K562 (cell line): ENCODE measurements at regions not wholly inside any gene's neighbourhood (a gene's known extent, or its start where the extent isn't known, plus 50 kb on each side); places are given as distances from the start of the nearest gene placed in this dataset.

Experiments used
- ATAC-seq: fragments of 200-7000 bp; cut with Tn5 transposase; 3 replicates; pipeline ENCODE4 v1.9.1; 2020; ENCODE audit warnings: moderate library complexity
- BruUV-seq: library from RNA; stranded (reverse); fragments of 400-500 nt; replicated peaks from 2 replicates; lab custom pipeline; 2021; lab: Mats Ljungman, UMichigan
- CTCF ChIA-PET: fragments of 300-600 bp; formaldehyde crosslinking; extraction: SDS; loops from one replicate; lab custom pipeline; 2021; ENCODE audit warnings: low intra/inter-chr PET ratio; lab: Yijun Ruan, JAX
- POLR2A ChIA-PET: fragments of 300-600, 350-650 bp; sonication (Branson Sonifier 250); formaldehyde crosslinking; extraction: SDS; loops from one replicate; lab custom pipeline; 2021; ENCODE audit warnings: antibody characterized with exemption, inconsistent platforms; lab: Yijun Ruan, JAX
- DNase-seq, 4 experiments: peaks; one replicate each; pipeline versions ENCODE4 v3.0.0 to v3.0.0-alpha.2; 2011 to 2018; ENCODE audit warnings: low spot score in 3 of 4, mixed read lengths in 3 of 4; ENCODE audit errors: extremely low read depth in 1 of 4
- FAIRE-seq: peaks from 2 replicates; lab custom pipeline; 2011; peaks lifted over from hg19 to GRCh38; lab: Jason Lieb, UNC
- H2AFZ ChIP-seq: 2 replicates; pipeline ENCODE4 v1.6.0; 2011; ENCODE audit warnings: low read depth, low read length, control low read depth, inconsistent platforms
- H3K27ac ChIP-seq: fragments of 200-600 bp; 3 replicates; pipeline ENCODE4 v1.8.0; 2011; ENCODE audit warnings: low read depth, mild to moderate bottlenecking, control low read depth, inconsistent platforms, low read length, moderate library complexity, mixed read lengths; ENCODE audit errors: extremely low read depth
- H3K27me3 ChIP-seq, 2 experiments: fragments of 300-600 bp in 1 of 2; 2 replicates in 1 of 2; 3 replicates in 1 of 2; pipeline versions ENCODE4 v1.6.0 to v1.8.0; 2011; ENCODE audit warnings: inconsistent platforms in 2 of 2, low read length in 2 of 2, mild to moderate bottlenecking in 1 of 2, mixed read lengths in 1 of 2, moderate library complexity in 1 of 2; ENCODE audit not compliant: control insufficient read depth in 2 of 2, insufficient read depth in 2 of 2
- H3K36me3 ChIP-seq: fragments of 300-600 bp; 3 replicates; pipeline ENCODE4 v1.8.0; 2011; ENCODE audit warnings: mild to moderate bottlenecking, low read length, inconsistent platforms; ENCODE audit not compliant: control insufficient read depth, insufficient read depth
- H3K4me1 ChIP-seq, 2 experiments: fragments of 200-600 bp in 1 of 2; replicated peaks in 1 of 2; 2 replicates in 1 of 2; 3 replicates in 1 of 2; pipeline versions ENCODE4 v1.5.1 to v1.8.0; 2011; ENCODE audit warnings: inconsistent platforms in 2 of 2, low read length in 2 of 2, mild to moderate bottlenecking in 1 of 2, mixed read lengths in 1 of 2, moderate library complexity in 1 of 2; ENCODE audit not compliant: control insufficient read depth in 2 of 2, insufficient read depth in 2 of 2
- H3K4me2 ChIP-seq: 2 replicates; pipeline ENCODE4 v1.6.1; 2011; ENCODE audit warnings: low read length, control low read depth, inconsistent platforms, mixed read lengths; ENCODE audit not compliant: insufficient read depth
- H3K4me3 ChIP-seq: fragments of 200-600 bp; sonication (generic), shearing (Covaris generic); 2 replicates; pipeline ENCODE4 v1.5.1; 2016; ENCODE audit warnings: control low read depth, inconsistent platforms
- H3K79me2 ChIP-seq: fragments of 200-600 bp; 3 replicates; pipeline ENCODE4 v1.8.0; 2011; ENCODE audit warnings: low read length, inconsistent platforms; ENCODE audit not compliant: control insufficient read depth, insufficient read depth
- H3K9ac ChIP-seq, 2 experiments: 2 replicates each; pipeline versions ENCODE4 v1.6.0 to v1.6.1; 2011; ENCODE audit warnings: low read depth in 2 of 2, low read length in 2 of 2, control low read depth in 1 of 2, inconsistent platforms in 1 of 2, mild to moderate bottlenecking in 1 of 2, mixed read lengths in 1 of 2; ENCODE audit not compliant: insufficient read depth in 1 of 2
- H3K9me1 ChIP-seq: one replicate; pipeline ENCODE4 v1.6.0; 2011; ENCODE audit warnings: inconsistent platforms, mild to moderate bottlenecking, low read length, moderate library complexity; ENCODE audit not compliant: control insufficient read depth, insufficient read depth
- H3K9me3 ChIP-seq: replicated peaks from 2 replicates; pipeline ENCODE4 v1.5.1; 2011; ENCODE audit warnings: low read depth, low read length, inconsistent platforms; ENCODE audit not compliant: control insufficient read depth, insufficient read depth
- H4K20me1 ChIP-seq: replicated peaks from 2 replicates; pipeline ENCODE4 v1.6.1; 2011; ENCODE audit warnings: low read length, inconsistent platforms, mixed read lengths; ENCODE audit not compliant: control insufficient read depth, insufficient read depth
- BDP1 ChIP-seq: IDR thresholded peaks from 3 replicates; pipeline ENCODE4 v1.6.1; 2011; ENCODE audit not compliant: insufficient read length, insufficient read depth
- CCNT2 ChIP-seq: IDR thresholded peaks from 2 replicates; pipeline ENCODE4 v1.6.1; 2011; ENCODE audit warnings: borderline replicate concordance, low read depth, mild to moderate bottlenecking, moderate library complexity, mixed read lengths, low read length; ENCODE audit not compliant: insufficient read length; ENCODE audit errors: extremely low read depth
- HDAC1 ChIP-seq, 2 experiments: fragments of 450-650 bp; IDR thresholded peaks; 2 replicates each; pipeline ENCODE4 v1.6.1; 2016 to 2017; ENCODE audit warnings: inconsistent platforms in 1 of 2, mild to moderate bottlenecking in 1 of 2, moderate library complexity in 1 of 2
- HMBOX1 ChIP-seq: sonication (generic); IDR thresholded peaks from 2 replicates; pipeline ENCODE4 v1.6.1; 2016
- STAT6 ChIP-seq: sonication (generic); formaldehyde crosslinking; IDR thresholded peaks from 2 replicates; pipeline ENCODE4 v1.8.1; 2023; ENCODE audit warnings: mild to moderate bottlenecking, missing genetic modification reagents
- ZNF324 ChIP-seq: fragments of 250-450 bp; sonication (Bioruptor Pico); IDR thresholded peaks from 2 replicates; pipeline ENCODE4 v1.4.0; 2020; ENCODE audit warnings: mild to moderate bottlenecking
- in situ Hi-C: fragments of 300-500 bp; cut with MboI; formaldehyde crosslinking; loops from 4 replicates; pipeline ENCODE4 v1.15.0; 2018; ENCODE audit warnings: inconsistent platforms, mixed read lengths
- intact Hi-C: fragments of 100-400 bp; cut with micrococcal nuclease; formaldehyde crosslinking; loops from 2 replicates; pipeline ENCODE4 v1.14.2; 2022
- TF ChIP-seq, protein P1 (sequence below): fragments of 450-650 bp; IDR thresholded peaks from 2 replicates; pipeline ENCODE4 v1.6.1; 2016; ENCODE audit warnings: antibody characterized with exemption
- TF ChIP-seq, protein P2 (sequence below): IDR thresholded peaks from 2 replicates; pipeline ENCODE4 v1.6.1; 2011; ENCODE audit not compliant: insufficient read length; ENCODE audit errors: extremely low read depth
- TF ChIP-seq, protein P3 (sequence below): fragments of 250-450 bp; sonication (Bioruptor Pico); IDR thresholded peaks from 2 replicates; pipeline ENCODE4 v1.8.0; 2022; ENCODE audit warnings: inconsistent platforms, mild to moderate bottlenecking, moderate library complexity, borderline replicate concordance
- TF ChIP-seq, protein P4 (sequence below): fragments of 450-650 bp; IDR thresholded peaks from 2 replicates; pipeline ENCODE4 v1.6.1; 2016

GRCh38 chrX:66872771-66873170 is 233.9 kb upstream of the EDA2R start:
- in situ Hi-C loops = no loop called here
- no peak for TF ChIP-seq ZNF324 (CRISPR knock-in tag)
- TF ChIP-seq HMBOX1 = no peak
- TF ChIP-seq CCNT2 = no peak
- no peak for TF ChIP-seq HDAC1 (IDR thresholded peaks at IDR 0.05)
- TF ChIP-seq, protein P1, sequence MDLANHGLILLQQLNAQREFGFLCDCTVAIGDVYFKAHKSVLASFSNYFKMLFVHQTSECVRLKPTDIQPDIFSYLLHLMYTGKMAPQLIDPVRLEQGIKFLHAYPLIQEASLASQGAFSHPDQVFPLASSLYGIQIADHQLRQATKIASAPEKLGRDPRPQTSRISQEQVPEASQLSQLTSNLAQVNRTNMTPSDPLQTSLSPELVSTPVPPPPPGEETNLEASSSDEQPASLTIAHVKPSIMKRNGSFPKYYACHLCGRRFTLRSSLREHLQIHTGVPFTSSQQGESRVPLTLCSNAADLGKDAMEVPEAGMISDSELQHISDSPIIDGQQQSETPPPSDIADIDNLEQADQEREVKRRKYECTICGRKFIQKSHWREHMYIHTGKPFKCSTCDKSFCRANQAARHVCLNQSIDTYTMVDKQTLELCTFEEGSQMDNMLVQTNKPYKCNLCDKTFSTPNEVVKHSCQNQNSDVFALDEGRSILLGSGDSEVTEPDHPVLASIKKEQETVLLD = no peak
- TF ChIP-seq, protein P2, sequence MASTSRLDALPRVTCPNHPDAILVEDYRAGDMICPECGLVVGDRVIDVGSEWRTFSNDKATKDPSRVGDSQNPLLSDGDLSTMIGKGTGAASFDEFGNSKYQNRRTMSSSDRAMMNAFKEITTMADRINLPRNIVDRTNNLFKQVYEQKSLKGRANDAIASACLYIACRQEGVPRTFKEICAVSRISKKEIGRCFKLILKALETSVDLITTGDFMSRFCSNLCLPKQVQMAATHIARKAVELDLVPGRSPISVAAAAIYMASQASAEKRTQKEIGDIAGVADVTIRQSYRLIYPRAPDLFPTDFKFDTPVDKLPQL = no peak
- TF ChIP-seq, protein P3, sequence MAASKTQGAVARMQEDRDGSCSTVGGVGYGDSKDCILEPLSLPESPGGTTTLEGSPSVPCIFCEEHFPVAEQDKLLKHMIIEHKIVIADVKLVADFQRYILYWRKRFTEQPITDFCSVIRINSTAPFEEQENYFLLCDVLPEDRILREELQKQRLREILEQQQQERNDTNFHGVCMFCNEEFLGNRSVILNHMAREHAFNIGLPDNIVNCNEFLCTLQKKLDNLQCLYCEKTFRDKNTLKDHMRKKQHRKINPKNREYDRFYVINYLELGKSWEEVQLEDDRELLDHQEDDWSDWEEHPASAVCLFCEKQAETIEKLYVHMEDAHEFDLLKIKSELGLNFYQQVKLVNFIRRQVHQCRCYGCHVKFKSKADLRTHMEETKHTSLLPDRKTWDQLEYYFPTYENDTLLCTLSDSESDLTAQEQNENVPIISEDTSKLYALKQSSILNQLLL = no peak
- no peak for TF ChIP-seq BDP1
- no peak for TF ChIP-seq STAT6 (CRISPR knock-in tag)
- TF ChIP-seq, protein P4, sequence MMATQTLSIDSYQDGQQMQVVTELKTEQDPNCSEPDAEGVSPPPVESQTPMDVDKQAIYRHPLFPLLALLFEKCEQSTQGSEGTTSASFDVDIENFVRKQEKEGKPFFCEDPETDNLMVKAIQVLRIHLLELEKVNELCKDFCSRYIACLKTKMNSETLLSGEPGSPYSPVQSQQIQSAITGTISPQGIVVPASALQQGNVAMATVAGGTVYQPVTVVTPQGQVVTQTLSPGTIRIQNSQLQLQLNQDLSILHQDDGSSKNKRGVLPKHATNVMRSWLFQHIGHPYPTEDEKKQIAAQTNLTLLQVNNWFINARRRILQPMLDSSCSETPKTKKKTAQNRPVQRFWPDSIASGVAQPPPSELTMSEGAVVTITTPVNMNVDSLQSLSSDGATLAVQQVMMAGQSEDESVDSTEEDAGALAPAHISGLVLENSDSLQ = no peak

More at GRCh38 chrX:66872771-66873170, 233.9 kb upstream of the EDA2R start:
- Histone ChIP-seq H4K20me1 (no peaks in the 10 kb centered on the region), H2AFZ (no peak overlapping the region), H3K27ac (no peak overlapping the region), H3K9me3 (no peaks in the 10 kb centered on the region), H3K9me1 (no peaks in the 10 kb centered on the region), H3K79me2 (no peaks in the 10 kb centered on the region), H3K4me2 (no peak overlapping the region), H3K4me1 (no peaks in the 10 kb centered on the region), H3K36me3 (no peaks in the 10 kb centered on the region), H3K27me3 (no peaks in the 10 kb centered on the region), H3K9ac (no peak overlapping the region), H3K4me3 (no peak overlapping the region)
- CTCF ChIA-PET = no interaction called here
- BruUV-seq = no TSS peak
- POLR2A ChIA-PET = no interaction called here
- DNase-seq = no peak
- intact Hi-C loops = no loop called here
- no peak for ATAC-seq
- no peak for FAIRE-seq
